Activated CD8-positive, alpha-beta memory T cell treated with anti-CD3 and anti-CD28 coated beads, Interleukin-2, amount 50 U/mL, for 1 hour (primary cell): ENCODE measurements at regions not wholly inside any gene's neighbourhood (a gene's known extent, or its start where the extent isn't known, plus 50 kb on each side); places are given as distances from the start of the nearest gene placed in this dataset.

ENCODE experiments used
- DNase-seq: peaks from one replicate; pipeline ENCODE4 v3.0.0-alpha.2; 2020; ENCODE audit errors: extremely low read depth

GRCh38 chr10:8534891-8535290, 480.4 kb downstream of the GATA3 start:
- no peak for DNase-seq

- DNase-seq, result no peak
These were observed 484.6 kb downstream of the GATA3 start for GRCh38 chr10:8539056-8539455.

- DNase-seq, result no peak
These were observed 489.0 kb downstream of the GATA3 start for GRCh38 chr10:8543361-8544056.

- DNase-seq, result no peak
These were observed 489.5 kb downstream of the GATA3 start for GRCh38 chr10:8544057-8544380.

GRCh38 chr10:8544500-8544899, 490.0 kb downstream of the GATA3 start:
- no peak for DNase-seq

- DNase-seq, result no peak
These were observed 500.1 kb downstream of the GATA3 start for GRCh38 chr10:8554574-8554973.

DNA sequence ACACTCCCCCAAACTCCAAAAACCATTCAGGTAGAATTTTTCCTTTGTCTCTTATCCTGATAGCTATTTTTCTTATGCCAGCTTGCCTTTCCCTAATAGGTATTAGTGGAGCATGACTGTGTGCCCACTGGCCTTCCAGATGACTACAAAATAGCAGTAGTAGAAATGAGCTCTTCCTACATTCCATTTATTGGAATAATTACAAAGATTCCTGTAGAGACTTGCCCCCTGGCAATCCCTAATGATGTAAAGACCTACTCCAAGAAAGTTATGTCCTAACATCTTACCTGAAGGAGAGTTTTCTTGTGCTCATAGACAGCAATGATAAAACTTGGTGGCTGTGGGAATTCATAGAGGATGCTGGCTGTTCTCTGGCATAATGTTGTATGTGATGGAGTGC, 501.8 kb downstream of the GATA3 start:
- no peak for DNase-seq

DNA sequence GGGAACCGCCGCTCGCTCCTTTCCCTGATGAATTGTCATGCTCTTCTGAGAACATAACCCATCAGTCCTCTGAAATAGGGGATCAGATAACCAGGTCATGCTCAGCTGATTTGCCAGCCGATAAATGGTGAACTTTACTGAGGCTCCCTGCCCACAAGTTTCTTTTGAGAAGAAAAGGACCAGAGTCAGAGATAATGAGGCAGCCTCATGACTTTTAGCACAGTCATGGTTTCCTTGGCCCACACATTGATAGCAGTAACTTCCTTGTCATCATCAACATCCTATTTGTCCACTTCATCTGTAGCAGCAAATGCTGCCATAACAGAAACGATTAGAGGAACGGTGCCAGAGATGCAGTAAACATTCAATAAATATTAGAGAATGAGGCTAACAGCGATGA, 509.0 kb downstream of the GATA3 start:
- no peak for DNase-seq

- DNase-seq, result no peak
These were observed 512.2 kb downstream of the GATA3 start for GRCh38 chr10:8566737-8567136.

DNA sequence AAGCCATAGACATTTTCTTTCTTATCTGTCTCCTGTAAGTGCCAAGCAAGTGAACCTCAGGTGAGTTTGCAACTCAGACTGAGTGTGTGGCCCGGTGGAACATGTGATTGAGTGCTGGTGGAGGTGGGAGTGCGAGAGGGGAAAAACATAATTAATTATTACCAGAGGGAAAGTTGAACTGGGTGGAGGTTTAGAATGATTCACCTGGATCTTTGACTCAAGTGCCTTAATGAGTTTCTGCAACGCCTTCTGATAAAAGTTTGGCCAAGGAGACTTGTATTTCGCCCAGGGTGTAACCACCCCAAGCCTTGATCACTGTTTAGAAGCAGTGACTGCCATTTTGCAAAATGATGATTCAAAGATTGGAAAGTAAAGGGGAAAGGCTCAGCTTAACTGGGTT, 513.9 kb downstream of the GATA3 start:
- no peak for DNase-seq

- DNase-seq, result no peak
These were observed 521.1 kb downstream of the GATA3 start for GRCh38 chr10:8575620-8576019.

DNA sequence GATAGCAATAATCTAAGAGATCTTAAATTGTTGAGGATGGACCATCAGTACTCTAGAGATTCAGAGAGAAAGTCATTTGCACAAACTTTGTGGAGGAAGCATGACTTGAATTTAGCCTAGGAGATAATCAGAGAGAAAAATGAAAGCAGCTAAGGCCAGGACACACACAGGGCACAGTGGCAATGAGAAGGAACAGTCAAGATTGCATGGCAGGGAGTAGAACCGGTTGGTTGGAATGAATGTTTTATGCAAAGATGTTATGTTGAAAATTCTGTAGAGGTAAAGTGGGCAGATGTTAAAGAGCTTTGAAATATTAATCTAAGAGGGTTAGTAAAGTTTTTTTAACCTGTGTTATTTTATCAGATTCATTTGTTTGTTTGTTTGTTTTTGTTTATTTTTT, 521.8 kb downstream of the GATA3 start:
- DNase-seq, result no peak

GRCh38 chr10:8576911-8577310, 522.4 kb downstream of the GATA3 start:
- no peak for DNase-seq

- DNase-seq, result no peak
These were observed 523.2 kb downstream of the GATA3 start for GRCh38 chr10:8577686-8578085.

DNA sequence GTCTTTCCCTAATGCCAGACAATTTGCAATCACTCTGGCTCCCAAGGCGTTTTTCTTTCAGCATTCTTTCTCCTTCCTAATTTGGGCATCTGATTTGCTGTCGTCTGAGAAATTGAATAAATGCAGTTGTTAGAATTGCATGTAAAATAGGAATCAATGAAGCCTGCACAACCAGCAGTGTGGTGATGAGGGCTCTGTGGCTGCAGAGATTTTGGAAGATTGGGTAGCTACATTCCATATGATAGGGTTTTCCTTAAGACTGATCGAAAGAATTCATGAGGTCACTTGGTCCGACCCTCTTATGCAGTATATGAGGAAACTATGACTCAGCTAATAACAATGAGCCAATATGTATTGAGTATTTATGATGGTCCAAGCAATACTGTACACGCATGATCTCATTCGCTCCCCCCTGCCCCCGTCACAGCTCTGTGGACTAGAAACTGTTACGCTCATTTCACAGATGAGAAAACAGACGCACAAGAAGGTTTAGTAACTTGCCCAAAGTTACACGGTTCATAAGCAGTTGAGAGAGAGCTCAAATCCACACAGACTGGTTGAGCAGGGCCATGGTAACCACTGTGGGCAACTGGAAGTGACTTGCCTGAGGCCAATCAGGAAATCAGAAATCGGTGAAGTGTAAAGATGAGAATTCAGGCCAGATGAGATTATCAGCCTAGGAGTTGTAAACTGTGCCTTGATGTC, 527.2 kb downstream of the GATA3 start:
- no peak for DNase-seq

DNA sequence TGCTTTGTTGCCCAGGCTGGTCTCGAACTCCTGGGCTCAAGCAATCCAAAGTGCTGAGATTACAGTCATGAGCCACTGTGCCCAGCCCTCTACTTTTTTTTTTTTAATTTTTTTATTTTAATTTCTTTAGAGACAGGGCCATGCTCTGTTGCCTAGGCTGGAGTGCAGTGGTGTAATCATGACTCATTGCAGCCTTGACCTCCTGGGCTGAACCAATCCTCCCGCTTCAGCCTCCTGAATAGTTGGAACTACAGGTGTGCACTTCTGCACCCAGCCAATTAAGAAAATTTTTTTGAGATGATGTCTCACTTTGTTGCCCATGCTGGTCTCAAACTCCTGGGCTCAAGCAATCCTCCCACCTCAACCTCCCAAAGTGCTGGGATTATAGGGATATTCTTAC, 528.6 kb downstream of the GATA3 start:
- no peak for DNase-seq

GRCh38 chr10:8584666-8585065, 530.2 kb downstream of the GATA3 start:
- DNase-seq, result no peak

DNA sequence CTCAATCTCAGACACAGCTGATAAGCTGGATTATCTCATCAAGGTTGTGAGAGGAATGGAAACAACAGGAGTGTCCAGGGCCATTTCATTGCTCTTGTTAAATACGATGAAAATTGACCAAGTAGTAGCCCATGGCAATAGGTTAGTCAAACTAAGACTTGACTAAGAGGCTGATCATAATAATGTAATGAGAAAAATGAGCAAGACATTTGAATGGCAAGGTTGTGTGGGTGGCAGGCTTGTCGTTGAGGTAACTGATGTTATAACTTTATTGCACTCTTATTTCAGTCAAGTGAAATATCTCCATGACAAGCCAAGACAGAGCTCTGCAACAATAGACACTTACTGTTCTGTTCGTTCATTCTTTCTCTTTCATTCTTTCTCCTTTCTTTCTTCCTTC, 532.0 kb downstream of the GATA3 start:
- DNase-seq, result no peak

DNA sequence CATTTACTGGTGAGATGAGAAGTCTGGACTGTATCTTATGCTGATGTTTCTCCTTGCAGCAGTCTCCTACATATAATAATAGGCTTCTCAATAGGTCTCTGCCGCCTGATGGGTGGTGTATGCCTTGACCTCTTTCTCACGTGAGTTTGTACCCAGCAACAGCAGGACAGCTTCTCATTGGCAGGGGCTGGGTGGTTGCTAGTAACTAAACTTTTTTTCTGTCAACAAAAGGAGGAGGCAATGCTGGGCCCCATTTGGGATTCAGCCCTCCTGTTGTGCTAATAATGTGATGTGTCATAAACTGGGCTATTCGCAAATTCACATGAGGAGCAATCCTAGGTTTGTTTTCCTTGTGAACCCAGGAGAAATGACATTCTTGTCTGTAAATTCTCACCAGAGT, 533.6 kb downstream of the GATA3 start:
- DNase-seq, result no peak

GRCh38 chr10:8590518-8590917, 536.0 kb downstream of the GATA3 start:
- no peak for DNase-seq

- no peak for DNase-seq
These were observed 537.2 kb downstream of the GATA3 start for GRCh38 chr10:8591640-8592039.

- DNase-seq, result no peak
These were observed 539.7 kb downstream of the GATA3 start for GRCh38 chr10:8594176-8594575.

DNA sequence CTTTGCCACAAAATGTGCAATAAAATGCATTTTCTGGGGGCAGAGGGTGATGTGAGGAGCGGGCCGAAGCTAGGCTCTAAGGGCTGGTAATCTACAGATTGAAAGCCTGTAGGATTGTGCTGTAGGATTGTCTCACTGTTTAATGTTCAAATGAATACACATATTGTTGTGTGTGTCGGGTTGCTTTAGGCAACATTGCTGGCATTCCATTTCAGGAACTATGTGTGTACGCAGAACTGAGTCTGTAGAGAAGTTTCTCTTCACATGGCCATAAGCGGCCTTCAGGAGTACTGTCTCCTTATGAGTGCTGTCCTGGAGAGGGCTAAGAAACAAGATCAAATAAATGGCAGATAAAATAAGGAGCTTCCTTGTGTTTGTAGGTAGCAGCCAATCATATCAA, 540.2 kb downstream of the GATA3 start:
- DNase-seq, result no peak

GRCh38 chr10:8595140-8595539, 540.7 kb downstream of the GATA3 start:
- no peak for DNase-seq
